ENCODE measurements at regions not wholly inside any gene's neighbourhood (a gene's known extent, or its start where the extent isn't known, plus 50 kb on each side); places are given as distances from the start of the nearest gene placed in this dataset.
"Not testable (repeated sequence)": the region's sequence is repeated elsewhere in the genome, so short reads cannot be mapped to it uniquely, and the experiment has no call there.

DNA sequence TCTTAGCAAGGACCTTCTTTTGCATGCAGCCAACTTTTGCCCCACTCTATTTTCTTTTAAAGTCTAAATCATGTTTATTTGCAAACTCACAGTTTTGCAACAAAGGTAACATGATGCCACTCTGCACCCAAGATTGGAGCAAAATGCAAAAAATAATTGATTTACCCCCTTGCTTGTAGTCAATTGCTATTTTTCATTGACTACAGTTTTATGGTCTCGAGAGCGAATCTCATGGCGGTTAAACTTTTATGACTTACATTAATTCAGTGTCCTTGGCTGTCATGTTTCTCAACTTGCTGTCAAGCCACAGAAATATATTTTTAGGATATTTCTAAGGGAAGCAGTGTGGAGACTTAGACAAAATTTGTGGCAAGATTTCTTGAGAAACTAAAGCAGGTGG lies 110.0 kb upstream of the JCAD start:
- no peak for DNase-seq

DNA sequence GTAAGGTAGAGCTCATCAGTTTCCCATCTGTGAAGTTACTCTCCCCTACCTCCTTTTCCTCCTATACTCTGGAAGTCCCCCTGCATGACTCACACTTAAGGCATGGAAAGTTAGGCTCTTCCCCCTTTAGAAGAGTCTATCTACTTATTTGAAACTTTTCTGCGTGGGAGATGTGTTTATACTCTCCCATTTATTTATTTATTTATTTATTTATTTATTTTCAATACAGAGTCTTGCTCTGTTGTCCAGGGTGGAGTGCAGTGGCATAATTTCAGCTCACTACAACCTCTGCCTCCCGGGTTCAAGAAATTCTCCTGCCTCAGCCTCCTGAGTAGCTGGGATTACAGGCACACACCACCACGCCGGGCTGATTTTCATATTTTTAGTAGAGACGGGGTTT lies 107.5 kb upstream of the JCAD start:
- DNase-seq = no peak

DNA sequence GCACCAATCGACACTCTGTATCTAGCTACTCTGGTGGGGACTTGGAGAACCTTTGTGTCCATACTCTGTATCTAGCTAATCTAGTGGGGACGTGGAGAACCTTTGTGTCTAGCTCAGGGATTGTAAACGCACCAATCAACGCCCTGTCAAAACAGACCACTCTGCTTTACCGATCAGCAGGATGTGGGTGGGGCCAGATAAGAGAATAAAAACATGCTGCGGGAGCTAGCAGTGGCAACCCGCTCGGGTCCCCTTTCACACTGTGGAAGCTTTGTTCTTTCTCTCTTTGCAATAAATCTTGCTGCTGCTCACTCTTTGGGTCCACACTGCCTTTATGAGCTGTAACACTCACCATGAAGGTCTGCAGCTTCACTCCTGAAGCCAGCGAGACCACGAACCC lies 104.0 kb upstream of the JCAD start:
- not testable (repeated sequence) for DNase-seq

DNA sequence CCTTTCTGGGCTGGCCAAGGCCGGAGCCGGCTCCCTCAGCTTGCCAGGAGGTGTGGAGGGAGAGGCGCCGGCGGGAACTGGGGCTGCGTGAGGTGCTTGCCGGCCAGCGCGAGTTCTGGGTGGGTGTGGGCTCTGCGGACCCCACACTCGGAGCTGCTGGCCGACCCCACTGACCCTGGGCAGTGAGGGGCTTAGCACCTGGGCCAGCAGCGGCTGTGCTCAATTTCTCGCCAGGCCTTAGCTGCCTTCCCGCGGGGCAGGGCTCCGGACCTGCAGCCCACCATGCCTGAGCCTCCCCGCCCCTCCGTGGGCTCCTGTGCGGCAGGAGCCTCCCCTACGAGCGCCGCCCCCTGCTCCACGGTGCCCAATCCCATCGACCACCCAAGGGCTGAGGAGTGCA lies 103.4 kb upstream of the JCAD start:
- not testable (repeated sequence) for DNase-seq

DNA sequence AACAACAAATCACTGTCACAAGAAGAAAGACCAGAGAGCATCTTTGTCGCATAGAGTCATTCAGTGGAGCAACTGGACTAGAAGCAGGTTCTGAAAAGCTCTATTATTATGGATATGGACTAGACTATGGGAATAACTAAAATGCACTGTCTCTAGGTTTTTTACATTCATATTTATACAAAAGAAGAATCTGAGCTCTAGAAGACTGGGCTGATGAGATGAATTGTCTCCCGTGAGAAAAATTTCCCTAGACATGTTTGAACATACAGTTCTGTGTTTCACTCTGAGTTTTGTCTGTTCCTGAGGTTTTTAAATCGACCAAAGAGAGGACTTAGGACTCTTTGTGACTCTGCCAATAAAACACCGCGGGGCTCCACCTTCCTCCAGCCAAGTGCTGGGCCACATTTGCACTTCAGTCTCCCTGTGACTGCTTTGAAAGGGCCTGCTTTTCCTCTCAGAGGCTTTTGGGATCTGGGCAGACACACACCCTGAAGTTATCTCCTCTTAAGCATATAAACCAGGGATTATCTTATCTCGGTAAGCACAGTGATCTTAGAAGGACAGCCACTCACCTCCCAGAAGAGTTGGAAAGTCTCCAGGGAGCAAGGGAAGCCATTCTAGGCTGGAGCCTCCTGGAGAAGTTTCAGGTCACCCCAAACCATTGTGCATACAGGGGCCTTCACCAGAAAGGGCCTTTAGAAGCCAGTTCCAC lies 101.0 kb upstream of the JCAD start:
- no peak for DNase-seq

DNA sequence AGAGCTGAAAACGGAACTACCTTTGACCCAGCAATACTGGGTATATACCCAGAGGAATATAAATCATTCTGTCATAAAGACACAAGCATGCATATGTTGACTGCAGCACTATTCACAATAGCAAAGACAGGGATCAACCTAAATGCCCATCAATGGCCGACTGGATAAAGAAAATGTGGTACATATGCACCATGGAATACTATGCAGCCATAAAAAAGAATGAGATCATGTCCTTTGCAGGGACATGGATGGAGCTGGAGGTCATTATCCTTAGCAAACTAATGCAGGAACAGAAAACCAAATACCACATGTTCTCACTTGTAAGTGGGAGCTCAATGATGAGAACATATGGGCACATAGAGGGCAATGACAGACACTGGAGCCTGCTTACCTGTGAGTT lies 100.2 kb upstream of the JCAD start:
- not testable (repeated sequence) for DNase-seq

DNA sequence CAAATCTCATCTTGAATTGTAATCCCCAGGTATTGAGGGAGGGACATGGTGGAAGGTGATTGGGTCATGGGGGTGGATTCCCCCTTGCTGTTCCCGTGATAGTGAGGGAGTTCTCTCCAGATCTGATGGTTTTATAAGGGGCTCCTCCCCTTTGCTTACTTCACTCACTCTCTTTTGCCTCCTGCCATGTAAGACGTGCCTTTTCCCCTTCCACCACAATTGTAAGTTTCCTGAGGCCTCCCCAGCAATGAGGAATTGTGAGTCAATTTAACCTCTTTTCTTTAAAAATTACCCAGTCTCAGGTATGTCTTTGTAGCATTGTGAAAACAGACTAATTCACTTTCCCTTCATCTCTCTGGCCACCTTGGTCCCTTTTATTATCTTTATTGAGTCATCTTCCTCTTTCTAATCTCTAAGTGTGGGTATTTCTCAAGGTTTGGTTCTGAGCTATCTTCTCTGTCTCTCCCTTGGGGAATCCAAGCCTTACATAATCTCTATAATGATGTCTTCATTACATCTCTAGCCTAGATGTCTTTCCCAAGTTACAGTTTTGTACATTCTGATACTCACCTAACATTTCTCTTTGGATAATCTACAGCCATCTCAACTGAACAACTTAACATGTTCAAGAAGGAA lies 99.1 kb upstream of the JCAD start:
- DNase-seq = no peak

DNA sequence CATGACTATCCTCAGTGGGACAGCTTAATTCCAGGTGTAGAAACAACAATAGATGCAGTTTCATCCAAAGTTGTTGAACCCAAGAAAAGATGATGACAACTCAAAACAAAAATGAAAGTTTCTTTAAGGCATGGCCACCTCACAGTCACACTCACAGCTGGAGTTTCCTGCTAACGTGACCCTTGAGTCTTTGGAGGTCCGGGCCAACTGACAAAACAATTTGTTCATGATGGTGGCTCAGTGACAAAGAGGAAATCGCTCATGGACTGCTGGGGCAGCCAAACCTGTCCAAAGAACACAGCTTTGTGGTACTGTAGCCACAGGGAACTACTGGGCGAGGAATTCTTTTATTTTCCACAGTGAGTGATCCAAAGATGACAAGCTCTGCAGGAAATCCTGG lies 96.0 kb upstream of the JCAD start:
- DNase-seq = no peak

DNA sequence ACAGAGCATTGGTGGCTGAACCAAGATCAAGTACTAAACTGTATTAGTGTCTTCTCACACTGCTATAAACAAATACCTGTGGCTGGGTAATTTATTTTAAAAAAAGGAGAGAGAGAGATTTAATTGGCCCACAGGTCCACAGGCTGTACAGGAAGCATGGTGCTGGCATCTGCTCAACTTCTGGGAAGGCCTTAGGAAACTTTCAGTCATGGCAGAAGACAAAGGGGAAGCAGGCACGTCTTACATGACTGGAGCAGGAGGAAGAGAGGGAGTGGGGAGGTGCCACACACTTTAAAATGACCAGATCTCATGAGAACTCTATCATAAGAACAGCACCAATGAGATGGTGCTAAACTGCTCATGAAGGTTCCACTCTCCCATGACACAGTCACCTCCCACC lies 95.2 kb upstream of the JCAD start:
- no peak for DNase-seq

DNA sequence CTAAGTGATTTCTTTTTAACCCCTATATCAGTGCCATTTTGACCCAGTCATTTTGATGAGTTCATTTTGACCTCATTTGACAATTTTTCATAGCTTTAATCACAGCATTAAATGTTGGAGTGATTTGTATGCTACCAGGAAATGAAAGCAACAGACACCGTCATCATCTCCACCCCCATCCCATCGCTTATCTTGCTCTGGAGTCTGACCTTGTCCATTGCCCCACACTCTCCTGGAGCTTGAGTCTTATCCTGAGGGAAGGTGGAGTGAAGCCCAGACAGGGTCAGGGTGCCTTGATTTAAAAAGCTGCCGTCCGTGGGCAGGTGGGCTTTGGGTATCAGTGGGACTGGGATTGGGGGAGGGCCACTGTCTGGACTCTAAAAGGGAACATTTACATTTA lies 94.7 kb upstream of the JCAD start:
- DNase-seq = no peak

DNA sequence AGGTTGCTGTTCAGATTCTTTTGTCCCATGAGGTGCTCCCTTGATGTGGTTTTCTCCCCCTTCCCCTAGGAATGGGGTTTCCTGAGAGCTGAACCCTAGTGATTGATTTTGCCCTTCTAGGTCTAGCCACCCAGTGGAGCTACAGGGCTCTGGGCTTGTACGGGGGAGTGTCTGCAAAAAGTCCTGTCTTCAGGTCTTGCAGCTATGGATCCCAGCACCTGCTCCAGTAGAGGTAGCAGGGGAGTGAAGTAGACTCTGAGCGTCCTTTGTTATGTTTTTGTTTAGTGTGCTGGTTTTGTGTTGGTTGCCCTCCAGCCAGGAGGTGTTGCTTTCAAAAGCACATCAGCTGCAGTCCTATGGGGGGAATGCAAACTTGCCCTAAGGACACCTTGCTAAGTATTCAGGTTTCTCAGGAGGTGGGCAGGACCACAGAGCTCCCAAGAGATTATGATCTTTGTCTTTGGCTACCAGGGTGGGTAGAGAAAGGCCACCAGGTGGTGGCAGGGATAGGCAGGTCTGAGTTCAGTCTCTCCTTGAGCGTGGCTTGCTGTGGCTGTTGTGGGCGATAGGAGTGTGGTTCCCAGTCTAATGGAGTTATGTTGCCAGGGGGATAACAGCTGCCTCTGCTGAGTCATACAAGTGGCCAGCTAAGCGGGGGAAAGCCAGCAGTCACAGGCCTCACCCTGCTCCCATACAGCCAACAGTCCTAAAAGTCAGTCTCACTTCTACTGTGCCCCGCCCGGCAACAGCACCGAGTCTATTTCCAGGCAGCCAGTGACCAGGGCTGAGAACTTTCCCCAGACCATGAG lies 92.4 kb upstream of the JCAD start:
- DNase-seq = no peak

DNA sequence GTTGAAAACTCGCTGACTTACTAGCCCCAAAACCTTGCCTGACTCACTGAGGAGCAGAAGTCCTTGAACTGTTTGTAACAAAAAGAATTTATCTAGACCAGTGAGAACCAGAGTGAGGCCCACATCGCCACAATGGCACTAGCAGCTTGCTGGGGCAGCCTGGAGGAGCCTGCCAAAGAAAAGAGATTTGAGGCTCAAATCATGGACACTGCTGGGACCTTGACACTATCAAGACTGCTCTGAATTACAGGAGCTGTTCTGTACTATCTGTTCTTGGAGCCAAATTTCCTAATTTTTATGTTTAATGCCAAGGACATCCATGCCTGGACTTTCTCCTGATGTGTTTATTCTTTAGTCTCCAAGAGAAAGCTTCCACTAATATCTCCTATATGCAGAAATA lies 82.0 kb upstream of the JCAD start:
- DNase-seq = no peak

DNA sequence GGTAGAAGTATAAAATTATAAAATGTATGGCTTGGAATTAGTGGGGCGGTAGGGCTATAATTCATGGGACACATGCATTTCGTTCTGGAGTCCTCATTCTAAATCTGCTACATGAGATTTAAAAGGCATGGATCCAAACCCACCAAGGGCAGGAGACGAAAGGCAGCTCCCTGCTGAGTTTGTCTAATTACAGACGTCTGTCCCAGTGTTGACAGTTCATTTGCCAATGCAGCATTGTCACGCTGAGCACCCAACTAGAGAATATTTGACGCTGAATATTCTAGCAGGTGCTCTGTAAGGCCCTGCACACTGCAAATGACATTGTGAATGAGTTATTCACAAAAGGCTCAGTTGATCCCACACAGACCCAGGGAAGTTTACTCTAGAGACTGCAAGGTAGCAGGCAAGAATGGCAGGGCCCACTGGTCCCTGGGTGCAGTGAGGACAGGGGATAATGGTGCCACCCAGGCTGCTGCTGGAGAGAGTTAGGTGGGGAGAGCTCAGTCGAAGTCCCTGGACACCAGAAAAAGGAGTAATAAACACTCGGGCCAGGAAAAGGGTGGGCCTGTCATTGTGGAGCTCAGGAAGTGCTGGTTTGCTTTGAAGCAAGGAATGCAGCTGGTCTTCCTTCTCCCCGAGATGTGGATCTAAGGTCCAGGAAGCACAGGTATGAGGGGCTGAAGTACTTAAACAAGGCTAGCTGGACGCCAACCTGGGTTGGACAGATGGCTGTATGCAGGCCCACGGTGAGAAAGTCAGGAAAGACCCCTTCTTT lies 75.0 kb upstream of the JCAD start:
- DNase-seq = no peak

DNA sequence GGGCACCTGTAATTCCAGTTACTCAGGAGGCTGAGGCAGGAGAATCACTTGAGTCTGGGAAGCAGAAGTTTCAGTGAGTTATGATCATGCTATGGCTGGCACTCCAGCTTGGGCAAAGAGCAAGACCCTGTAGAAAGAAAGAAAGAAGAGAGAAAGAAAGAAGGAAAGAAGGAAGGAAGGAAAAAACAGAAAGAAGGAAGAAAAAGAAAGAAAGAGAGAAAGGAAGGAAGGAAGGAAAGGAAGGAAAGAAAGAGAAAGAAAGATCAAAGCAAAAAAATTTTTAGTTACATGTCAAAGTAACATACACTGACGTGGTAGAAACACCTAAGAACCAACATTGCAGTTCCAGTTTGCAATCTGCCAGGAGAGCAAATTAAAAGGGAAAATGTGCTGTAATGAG lies 73.8 kb upstream of the JCAD start:
- no peak for DNase-seq

DNA sequence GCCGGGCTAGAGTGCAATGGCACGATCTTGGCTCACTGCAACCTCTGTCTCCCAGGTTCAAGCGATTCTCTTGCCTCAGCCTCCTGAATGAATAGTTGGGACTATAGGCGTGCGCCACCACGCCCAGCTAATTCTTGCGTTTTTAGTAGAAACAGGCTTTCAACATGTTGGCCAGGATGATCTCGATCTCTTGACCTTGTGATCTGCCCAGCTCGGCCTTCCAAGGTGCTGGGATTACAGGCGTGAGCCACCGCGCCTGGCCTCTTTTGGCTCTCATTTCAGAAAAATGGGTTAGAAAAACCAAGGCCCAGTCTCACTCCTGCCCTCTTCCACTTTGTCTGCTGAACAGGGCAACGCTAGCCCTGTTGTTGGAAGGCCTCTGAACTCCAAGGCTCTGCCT lies 72.0 kb upstream of the JCAD start:
- DNase-seq = not testable (repeated sequence)

DNA sequence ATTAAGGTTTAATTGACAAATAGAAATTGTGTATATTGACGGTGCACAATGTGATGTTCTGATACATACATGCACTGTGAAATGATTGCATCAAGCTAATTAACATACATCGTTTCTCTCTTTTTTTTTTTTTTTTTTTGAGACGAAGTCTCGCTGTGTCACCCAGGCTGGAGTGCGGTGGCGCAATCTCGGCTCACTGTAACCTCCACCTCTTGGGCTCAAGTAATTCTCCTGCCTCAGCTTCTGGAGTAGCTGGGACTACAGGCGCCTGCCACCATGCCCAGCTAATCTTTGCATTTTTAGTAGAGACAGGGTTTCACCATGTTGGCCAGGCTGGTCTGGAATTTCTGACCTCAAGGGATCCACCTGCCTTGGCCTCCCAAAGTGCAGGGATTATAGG lies 69.9 kb upstream of the JCAD start:
- not testable (repeated sequence) for DNase-seq

DNA sequence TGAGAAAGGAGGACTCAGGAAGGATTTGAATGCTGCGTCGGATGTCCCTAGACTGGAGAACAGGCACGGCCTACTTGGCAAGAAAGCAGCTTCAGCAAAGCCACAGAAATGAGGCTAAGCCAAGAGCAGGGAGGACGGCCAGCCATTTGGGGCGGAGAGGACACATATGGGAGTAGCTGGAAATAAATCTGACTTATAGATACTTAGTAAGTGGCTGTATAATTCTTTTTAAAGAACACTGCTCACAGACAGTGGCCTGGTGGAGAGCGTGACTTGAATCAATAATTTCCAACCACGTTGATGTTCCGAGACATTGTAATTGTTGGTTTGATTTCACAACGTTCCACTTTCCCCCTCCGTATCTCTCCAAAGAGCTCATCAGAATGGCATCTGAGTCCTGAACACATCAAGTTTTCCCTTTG lies 67.7 kb upstream of the JCAD start:
- DNase-seq = no peak

DNA sequence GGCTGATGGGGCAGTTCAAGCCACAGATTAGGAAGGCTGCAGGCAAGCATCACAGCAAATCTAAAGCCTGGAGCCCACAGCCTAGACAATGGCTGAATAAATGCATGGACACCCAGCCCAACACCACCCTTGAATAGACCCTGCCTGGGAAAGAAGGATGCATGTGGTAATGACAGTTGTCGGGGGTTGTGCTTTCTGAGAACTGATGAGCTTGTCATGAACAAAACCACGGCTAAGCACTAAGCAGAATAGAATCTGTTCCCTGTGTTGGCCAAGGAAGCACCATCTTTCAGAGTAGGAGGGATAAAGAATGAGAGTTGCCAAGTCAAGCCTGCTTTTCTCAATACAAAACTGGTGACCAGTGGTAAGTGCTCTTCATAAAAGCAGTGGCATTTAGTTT lies 66.1 kb upstream of the JCAD start:
- DNase-seq = no peak

DNA sequence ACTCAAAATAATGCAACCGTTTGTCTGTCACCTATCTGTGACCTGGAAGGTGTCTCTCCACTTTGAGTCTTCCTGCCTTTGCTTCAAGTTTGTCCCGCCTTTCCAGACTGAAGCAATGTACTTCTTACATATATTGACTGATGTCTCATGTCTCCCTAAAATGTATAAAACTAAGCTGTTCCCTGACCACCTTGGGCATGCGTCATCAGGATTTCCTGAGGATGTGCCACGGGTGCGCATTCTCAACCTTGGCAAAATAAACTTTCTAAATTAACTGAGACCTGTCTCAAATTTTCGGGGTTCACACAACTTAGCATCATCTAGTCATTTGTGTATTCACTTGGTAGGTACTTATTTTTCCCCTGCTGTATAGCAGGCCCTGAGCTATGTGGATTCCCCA lies 65.3 kb upstream of the JCAD start:
- DNase-seq = no peak

DNA sequence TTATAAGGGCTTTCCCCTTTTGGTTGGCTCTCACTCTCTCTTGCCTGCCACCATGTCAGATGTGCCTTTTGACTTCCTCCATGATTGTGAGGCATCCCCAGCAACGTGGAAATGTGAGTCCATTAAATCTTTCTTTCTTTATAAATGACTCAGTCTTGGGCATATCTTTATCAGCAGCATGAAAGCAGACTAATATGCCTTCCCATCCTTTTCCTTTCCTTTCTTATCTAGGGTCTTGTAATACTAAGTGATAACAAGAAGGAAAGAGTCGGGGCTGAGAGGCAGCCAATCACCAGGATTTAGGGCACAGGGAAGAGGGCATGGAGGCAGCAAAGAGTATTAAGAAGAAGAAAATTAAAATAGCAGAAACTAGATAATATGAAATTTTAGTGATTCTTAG lies 62.0 kb upstream of the JCAD start:
- no peak for DNase-seq

DNA sequence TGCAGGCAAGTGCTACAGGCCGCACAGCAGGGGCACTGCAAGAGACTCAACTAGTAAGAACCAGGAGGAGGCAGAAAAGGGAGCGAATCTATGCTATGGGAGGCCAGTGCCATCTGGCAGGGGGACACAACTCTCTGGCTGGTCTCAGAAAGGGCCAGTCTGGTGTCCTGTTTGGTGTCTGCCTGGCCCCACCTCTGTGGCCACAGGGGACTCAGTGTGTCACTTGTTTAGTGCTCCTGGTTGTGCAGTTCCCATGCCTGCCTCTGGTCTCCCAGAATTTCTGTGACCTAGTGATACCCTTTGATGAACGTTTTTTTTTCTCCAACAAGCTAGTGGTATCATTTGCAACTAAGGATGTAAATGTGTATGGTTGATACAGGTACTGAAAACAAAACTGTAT lies 59.2 kb upstream of the JCAD start:
- no peak for DNase-seq

DNA sequence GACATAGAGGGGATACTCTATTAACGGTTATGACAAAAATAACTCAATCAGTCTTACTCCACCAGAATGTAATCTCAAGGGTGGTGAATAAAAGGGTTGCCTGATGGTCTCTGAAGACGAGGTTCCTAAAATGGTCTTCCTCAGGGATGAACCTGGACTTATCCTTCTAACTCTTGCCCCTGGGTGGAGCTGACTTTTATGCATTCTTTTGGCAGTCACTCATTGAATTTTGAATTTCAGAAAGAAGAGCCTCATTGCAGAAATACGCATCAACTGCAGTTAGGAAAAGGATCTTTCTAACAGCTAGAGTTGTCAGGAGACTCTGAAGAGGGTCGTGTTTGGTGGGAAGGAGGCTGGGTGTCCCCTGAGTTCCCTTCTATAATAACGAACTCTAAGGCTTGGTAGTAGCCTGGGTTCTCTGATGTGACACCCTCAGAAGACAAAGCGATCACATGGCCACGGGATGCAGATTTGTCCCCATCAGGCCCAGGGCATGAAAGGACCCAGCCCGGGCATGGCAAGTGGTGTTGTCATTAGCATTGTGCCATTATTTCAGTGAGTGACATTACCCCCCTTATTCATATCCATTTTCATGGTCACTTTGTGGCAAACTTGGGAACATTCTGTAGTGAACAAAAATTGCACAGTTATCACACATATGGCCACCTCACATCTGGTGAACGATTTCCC lies 58.6 kb upstream of the JCAD start:
- DNase-seq = no peak

DNA sequence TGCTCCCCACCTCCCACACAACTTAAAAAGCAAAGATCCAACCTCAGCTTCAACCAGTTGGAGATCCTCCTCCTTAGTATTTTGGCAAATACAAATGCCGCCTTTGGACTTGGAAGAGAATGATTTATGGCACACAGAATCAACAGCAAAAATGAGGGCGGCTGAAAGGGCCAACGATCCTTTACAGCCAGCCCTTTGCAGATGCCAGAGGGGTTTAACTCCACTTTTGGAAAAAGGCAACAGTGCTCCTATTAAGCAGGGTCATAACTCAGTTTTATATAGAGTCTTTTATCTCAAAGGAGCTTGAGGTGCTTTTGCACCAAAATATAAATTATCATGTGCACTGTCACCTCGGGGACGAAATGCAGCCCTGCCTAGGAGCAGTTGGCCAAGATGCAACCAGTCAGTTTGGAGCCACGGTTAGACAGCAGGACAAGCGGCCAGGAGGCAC lies 56.7 kb upstream of the JCAD start:
- DNase-seq = no peak

Measured in CD4-positive, alpha-beta T cell treated with Interleukin-17A for 1 hour (primary cell).